ENCODE measurements at regions not wholly inside any gene's neighbourhood (a gene's known extent, or its start where the extent isn't known, plus 50 kb on each side); places are given as distances from the start of the nearest gene placed in this dataset.

DNA sequence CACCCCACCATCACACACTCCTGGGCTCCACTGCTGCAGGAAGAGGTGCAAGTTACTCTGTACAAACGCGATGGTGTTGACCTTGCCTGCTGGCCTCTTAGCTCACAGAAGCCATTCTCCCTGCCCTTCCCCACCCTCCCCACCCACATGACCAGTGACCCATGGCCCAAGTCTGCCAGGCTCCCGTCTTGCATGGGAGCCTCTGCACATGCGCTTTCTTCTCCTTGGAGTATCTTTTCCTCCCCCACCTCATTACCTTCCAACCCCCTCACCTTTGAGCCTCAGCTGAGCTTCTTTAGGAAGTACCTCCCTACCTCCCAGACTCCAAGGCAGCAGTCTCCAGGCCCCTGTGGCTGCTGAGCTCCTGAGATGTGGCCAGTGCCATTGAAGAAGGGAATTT is 337.7 kb upstream of the ZNF32 start:
- TF ChIP-seq, protein P1, sequence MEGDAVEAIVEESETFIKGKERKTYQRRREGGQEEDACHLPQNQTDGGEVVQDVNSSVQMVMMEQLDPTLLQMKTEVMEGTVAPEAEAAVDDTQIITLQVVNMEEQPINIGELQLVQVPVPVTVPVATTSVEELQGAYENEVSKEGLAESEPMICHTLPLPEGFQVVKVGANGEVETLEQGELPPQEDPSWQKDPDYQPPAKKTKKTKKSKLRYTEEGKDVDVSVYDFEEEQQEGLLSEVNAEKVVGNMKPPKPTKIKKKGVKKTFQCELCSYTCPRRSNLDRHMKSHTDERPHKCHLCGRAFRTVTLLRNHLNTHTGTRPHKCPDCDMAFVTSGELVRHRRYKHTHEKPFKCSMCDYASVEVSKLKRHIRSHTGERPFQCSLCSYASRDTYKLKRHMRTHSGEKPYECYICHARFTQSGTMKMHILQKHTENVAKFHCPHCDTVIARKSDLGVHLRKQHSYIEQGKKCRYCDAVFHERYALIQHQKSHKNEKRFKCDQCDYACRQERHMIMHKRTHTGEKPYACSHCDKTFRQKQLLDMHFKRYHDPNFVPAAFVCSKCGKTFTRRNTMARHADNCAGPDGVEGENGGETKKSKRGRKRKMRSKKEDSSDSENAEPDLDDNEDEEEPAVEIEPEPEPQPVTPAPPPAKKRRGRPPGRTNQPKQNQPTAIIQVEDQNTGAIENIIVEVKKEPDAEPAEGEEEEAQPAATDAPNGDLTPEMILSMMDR (conservative IDR thresholded peaks at IDR 0.05; ENCODE audit: low read length) = no peak
- no peak for TF ChIP-seq EZH2phosphoT487 (IDR thresholded peaks at IDR 0.05; ENCODE audit: borderline replicate concordance)
